H1 (cell line): ENCODE measurements at regions not wholly inside any gene's neighbourhood (a gene's known extent, or its start where the extent isn't known, plus 50 kb on each side); places are given as distances from the start of the nearest gene placed in this dataset.

ENCODE experiments used
- CBX8 ChIP-seq: fragments of 300-800, 300-1000 bp; sonication (generic); IDR thresholded peaks from 2 replicates; pipeline ENCODE4 v1.7.1; 2016; ENCODE audit warnings: low read depth, low read length, borderline replicate concordance
- E2F6 ChIP-seq: IDR thresholded peaks from 2 replicates; pipeline ENCODE4 v1.6.1; 2012; ENCODE audit warnings: inconsistent platforms
- RBBP5 ChIP-seq: IDR thresholded peaks from 2 replicates; pipeline ENCODE4 v1.7.1; 2012; ENCODE audit warnings: low read depth, mild to moderate bottlenecking, inconsistent platforms, low read length, moderate library complexity, borderline replicate concordance
- TF ChIP-seq, protein P1 (sequence below): fragments of 300-600 bp; sonication (generic); IDR thresholded peaks from 2 replicates; pipeline ENCODE4 v1.7.1; 2012; ENCODE audit warnings: low read length, moderate library complexity, mild to moderate bottlenecking, inconsistent platforms; ENCODE audit not compliant: insufficient replicate concordance

DNA sequence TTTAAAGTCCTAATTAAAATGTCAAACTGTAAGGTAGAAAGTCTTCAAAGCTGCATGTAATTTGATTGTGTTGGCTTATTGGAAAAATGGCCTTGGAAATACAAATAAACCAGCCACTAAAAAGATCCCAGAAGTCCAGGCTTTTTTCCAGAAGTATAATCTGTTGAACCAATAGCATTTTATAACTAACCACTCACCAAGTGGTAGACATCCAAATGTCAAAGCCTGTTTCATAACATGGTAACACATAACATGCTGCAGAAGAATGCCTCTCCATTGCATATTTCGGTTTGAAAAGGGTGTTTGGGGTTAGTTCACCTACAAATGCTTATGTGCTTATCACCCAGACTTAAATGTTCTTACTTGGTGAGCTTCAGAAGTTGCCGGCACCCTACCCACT lies 183.7 kb upstream of the DIO2 start (continued):
- TF ChIP-seq, protein P1, sequence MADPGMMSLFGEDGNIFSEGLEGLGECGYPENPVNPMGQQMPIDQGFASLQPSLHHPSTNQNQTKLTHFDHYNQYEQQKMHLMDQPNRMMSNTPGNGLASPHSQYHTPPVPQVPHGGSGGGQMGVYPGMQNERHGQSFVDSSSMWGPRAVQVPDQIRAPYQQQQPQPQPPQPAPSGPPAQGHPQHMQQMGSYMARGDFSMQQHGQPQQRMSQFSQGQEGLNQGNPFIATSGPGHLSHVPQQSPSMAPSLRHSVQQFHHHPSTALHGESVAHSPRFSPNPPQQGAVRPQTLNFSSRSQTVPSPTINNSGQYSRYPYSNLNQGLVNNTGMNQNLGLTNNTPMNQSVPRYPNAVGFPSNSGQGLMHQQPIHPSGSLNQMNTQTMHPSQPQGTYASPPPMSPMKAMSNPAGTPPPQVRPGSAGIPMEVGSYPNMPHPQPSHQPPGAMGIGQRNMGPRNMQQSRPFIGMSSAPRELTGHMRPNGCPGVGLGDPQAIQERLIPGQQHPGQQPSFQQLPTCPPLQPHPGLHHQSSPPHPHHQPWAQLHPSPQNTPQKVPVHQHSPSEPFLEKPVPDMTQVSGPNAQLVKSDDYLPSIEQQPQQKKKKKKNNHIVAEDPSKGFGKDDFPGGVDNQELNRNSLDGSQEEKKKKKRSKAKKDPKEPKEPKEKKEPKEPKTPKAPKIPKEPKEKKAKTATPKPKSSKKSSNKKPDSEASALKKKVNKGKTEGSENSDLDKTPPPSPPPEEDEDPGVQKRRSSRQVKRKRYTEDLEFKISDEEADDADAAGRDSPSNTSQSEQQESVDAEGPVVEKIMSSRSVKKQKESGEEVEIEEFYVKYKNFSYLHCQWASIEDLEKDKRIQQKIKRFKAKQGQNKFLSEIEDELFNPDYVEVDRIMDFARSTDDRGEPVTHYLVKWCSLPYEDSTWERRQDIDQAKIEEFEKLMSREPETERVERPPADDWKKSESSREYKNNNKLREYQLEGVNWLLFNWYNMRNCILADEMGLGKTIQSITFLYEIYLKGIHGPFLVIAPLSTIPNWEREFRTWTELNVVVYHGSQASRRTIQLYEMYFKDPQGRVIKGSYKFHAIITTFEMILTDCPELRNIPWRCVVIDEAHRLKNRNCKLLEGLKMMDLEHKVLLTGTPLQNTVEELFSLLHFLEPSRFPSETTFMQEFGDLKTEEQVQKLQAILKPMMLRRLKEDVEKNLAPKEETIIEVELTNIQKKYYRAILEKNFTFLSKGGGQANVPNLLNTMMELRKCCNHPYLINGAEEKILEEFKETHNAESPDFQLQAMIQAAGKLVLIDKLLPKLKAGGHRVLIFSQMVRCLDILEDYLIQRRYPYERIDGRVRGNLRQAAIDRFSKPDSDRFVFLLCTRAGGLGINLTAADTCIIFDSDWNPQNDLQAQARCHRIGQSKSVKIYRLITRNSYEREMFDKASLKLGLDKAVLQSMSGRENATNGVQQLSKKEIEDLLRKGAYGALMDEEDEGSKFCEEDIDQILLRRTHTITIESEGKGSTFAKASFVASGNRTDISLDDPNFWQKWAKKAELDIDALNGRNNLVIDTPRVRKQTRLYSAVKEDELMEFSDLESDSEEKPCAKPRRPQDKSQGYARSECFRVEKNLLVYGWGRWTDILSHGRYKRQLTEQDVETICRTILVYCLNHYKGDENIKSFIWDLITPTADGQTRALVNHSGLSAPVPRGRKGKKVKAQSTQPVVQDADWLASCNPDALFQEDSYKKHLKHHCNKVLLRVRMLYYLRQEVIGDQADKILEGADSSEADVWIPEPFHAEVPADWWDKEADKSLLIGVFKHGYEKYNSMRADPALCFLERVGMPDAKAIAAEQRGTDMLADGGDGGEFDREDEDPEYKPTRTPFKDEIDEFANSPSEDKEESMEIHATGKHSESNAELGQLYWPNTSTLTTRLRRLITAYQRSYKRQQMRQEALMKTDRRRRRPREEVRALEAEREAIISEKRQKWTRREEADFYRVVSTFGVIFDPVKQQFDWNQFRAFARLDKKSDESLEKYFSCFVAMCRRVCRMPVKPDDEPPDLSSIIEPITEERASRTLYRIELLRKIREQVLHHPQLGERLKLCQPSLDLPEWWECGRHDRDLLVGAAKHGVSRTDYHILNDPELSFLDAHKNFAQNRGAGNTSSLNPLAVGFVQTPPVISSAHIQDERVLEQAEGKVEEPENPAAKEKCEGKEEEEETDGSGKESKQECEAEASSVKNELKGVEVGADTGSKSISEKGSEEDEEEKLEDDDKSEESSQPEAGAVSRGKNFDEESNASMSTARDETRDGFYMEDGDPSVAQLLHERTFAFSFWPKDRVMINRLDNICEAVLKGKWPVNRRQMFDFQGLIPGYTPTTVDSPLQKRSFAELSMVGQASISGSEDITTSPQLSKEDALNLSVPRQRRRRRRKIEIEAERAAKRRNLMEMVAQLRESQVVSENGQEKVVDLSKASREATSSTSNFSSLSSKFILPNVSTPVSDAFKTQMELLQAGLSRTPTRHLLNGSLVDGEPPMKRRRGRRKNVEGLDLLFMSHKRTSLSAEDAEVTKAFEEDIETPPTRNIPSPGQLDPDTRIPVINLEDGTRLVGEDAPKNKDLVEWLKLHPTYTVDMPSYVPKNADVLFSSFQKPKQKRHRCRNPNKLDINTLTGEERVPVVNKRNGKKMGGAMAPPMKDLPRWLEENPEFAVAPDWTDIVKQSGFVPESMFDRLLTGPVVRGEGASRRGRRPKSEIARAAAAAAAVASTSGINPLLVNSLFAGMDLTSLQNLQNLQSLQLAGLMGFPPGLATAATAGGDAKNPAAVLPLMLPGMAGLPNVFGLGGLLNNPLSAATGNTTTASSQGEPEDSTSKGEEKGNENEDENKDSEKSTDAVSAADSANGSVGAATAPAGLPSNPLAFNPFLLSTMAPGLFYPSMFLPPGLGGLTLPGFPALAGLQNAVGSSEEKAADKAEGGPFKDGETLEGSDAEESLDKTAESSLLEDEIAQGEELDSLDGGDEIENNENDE: no peak
- TF ChIP-seq RBBP5 (no peak), CBX8 (no peak), E2F6 (no peak)
